Uterus (tissue), 3 donors: ENCODE measurements at regions not wholly inside any gene's neighbourhood (a gene's known extent, or its start where the extent isn't known, plus 50 kb on each side); places are given as distances from the start of the nearest gene placed in this dataset.

Experiments used
- DNase-seq, 2 donors: peaks; one replicate each; pipeline ENCODE4 v3.0.0-alpha.2; 2019 to 2020
- H3K27ac ChIP-seq, 2 donors: fragments of 200-600 bp; sonication (generic); 1 replicate in 1 of 2; 2 replicates in 1 of 2; pipeline ENCODE4 v1.5.1; 2016 to 2018
- H3K27me3 ChIP-seq, 2 donors: fragments of 200-600 bp; sonication (generic); one replicate each; pipeline ENCODE4 v1.5.1; 2018 to 2019; ENCODE audit warnings: control low read depth in 1 of 2
- H3K36me3 ChIP-seq, 2 donors: fragments of 200-600 bp; sonication (generic); one replicate each; pipeline ENCODE4 v1.5.1; 2019; ENCODE audit warnings: control low read depth in 1 of 2
- H3K4me1 ChIP-seq, 2 donors: fragments of 200-600 bp; sonication (generic); one replicate each; pipeline ENCODE4 v1.5.1; 2018 to 2019; ENCODE audit warnings: control low read depth in 1 of 2
- H3K4me3 ChIP-seq, 2 donors: fragments of 200-600 bp; sonication (generic); 1 replicate in 1 of 2; 2 replicates in 1 of 2; pipeline ENCODE4 v1.5.1; 2018 to 2019; ENCODE audit warnings: mild to moderate bottlenecking in 1 of 2
- H3K9me3 ChIP-seq, 2 donors: fragments of 200-600 bp; sonication (generic); one replicate each; pipeline ENCODE4 v1.5.1; 2019; ENCODE audit warnings: control low read depth in 1 of 2
- CTCF ChIP-seq, 4 experiments: fragments of 200-600 bp in 2 of 4; fragments of 450-650 bp in 2 of 4; sonication (generic) in 2 of 4; IDR thresholded peaks; one replicate each; pipeline ENCODE4 v1.5.1; 2016 to 2019; ENCODE audit warnings: antibody characterized with exemption in 4 of 4, mild to moderate bottlenecking in 2 of 4, moderate library complexity in 1 of 4
- POLR2A ChIP-seq, 2 donors: fragments of 450-650 bp; IDR thresholded peaks; one replicate each; pipeline ENCODE4 v1.6.1; 2016; ENCODE audit warnings: antibody characterized with exemption in 2 of 2, mild to moderate bottlenecking in 1 of 2, moderate library complexity in 1 of 2
- intact Hi-C: fragments of 100-400 bp; cut with DNase I; formaldehyde crosslinking; loops from one replicate; pipeline ENCODE4 v1.15.1; 2023; ENCODE audit warnings: low total_unique reads
- donor health status: DM: yes; HTN: yes; CAD: no.

- Histone ChIP-seq H3K36me3 (no peaks in the 10 kb centered on the region), H3K27me3 (no peaks in the 10 kb centered on the region), H3K27ac (no peak overlapping the region), H3K4me1 (no peaks in the 10 kb centered on the region), H3K9me3 (no peaks in the 10 kb centered on the region), H3K4me3 (no peak overlapping the region)
- intact Hi-C loops: loop anchor here (10.0 kb wide), 1 partner anchor 228 kb away; no protein-coding TSS in a partner anchor
- no peak for TF ChIP-seq POLR2A (IDR thresholded peaks at IDR 0.05)
- TF ChIP-seq CTCF (IDR thresholded peaks at IDR 0.05): no peak
- DNase-seq: no peak
Observed at GRCh38 chr3:113057117-113057516, 66.3 kb downstream of the GTPBP8 start.

- H3K27ac ChIP-seq: no peak overlapping the region
- TF ChIP-seq POLR2A (IDR thresholded peaks at IDR 0.05) (no peak), CTCF (IDR thresholded peaks at IDR 0.05) (no peak)
- no peaks in the 10 kb centered on the region for H3K9me3 ChIP-seq
- H3K27me3 ChIP-seq: no peaks in the 10 kb centered on the region
- no peak for DNase-seq
- no peaks in the 10 kb centered on the region for H3K4me1 ChIP-seq
- H3K4me3 ChIP-seq: no peak overlapping the region
- intact Hi-C loops: loop anchor here (10.0 kb wide), 1 partner anchor 227 kb away; no protein-coding TSS in a partner anchor
- no peaks in the 10 kb centered on the region for H3K36me3 ChIP-seq
Observed at GRCh38 chr3:113058188-113058587, 67.4 kb downstream of the GTPBP8 start.

- H3K9me3 ChIP-seq: no peaks in the 10 kb centered on the region
- TF ChIP-seq POLR2A (IDR thresholded peaks at IDR 0.05) (no peak), CTCF (IDR thresholded peaks at IDR 0.05) (no peak)
- H3K4me1 ChIP-seq: no peaks in the 10 kb centered on the region
- no peak for DNase-seq
- no peak overlapping the region for H3K27ac ChIP-seq
- intact Hi-C loops: loop anchor here (10.0 kb wide), 1 partner anchor 62 kb away; no protein-coding TSS in a partner anchor
- no peak overlapping the region for H3K4me3 ChIP-seq
- H3K27me3 ChIP-seq: no peaks in the 10 kb centered on the region
- H3K36me3 ChIP-seq: no peaks in the 10 kb centered on the region
Observed at GRCh38 chr3:113062705-113063104, 71.9 kb downstream of the GTPBP8 start.

GRCh38 chr3:113063126-113063894 is 72.5 kb downstream of the GTPBP8 start:
- H3K4me1 ChIP-seq: no peaks in the 10 kb centered on the region
- H3K27me3 ChIP-seq: no peaks in the 10 kb centered on the region
- intact Hi-C loops: loop anchor here (10.0 kb wide), 1 partner anchor 61 kb away; no protein-coding TSS in a partner anchor
- H3K36me3 ChIP-seq: no peaks in the 10 kb centered on the region
- no peak overlapping the region for H3K27ac ChIP-seq
- no peaks in the 10 kb centered on the region for H3K9me3 ChIP-seq
- TF ChIP-seq POLR2A (IDR thresholded peaks at IDR 0.05) (no peak), CTCF (IDR thresholded peaks at IDR 0.05) (no peak)
- DNase-seq: no peak
- H3K4me3 ChIP-seq: no peak overlapping the region

- Histone ChIP-seq H3K4me3 (no peak overlapping the region), H3K9me3 (no peaks in the 10 kb centered on the region), H3K27me3 (no peaks in the 10 kb centered on the region), H3K4me1 (no peaks in the 10 kb centered on the region), H3K36me3 (no peaks in the 10 kb centered on the region), H3K27ac (no peak overlapping the region)
- intact Hi-C loops: loop anchor here (10.0 kb wide), 1 partner anchor 61 kb away; no protein-coding TSS in a partner anchor
- DNase-seq: no peak
- no peak for TF ChIP-seq POLR2A (IDR thresholded peaks at IDR 0.05)
- TF ChIP-seq CTCF (IDR thresholded peaks at IDR 0.05): no peak
Observed at GRCh38 chr3:113064183-113064582, 73.4 kb downstream of the GTPBP8 start.
